ENCODE measurements at regions not wholly inside any gene's neighbourhood (a gene's known extent, or its start where the extent isn't known, plus 50 kb on each side); places are given as distances from the start of the nearest gene placed in this dataset.
"Not testable (repeated sequence)": the region's sequence is repeated elsewhere in the genome, so short reads cannot be mapped to it uniquely, and the experiment has no call there.

GRCh38 chr12:61137677-61138414, 1122.4 kb upstream of the USP15 start:
- Histone ChIP-seq H3K4me1 (ENCODE audit: insufficient read depth, low read length) (no peaks in the 10 kb centered on the region), H3K9me3 (ENCODE audit: control insufficient read depth, insufficient read depth, low read length) (no peaks in the 10 kb centered on the region), H3K36me3 (ENCODE audit: insufficient read depth, low read length) (no peaks in the 10 kb centered on the region), H3K9ac (ENCODE audit: low read depth, low read length) (no peak overlapping the region)

- no peaks in the 10 kb centered on the region for H3K36me3 ChIP-seq (ENCODE audit: insufficient read depth, low read length)
- no peaks in the 10 kb centered on the region for H3K4me1 ChIP-seq (ENCODE audit: insufficient read depth, low read length)
- H3K9me3 ChIP-seq (ENCODE audit: control insufficient read depth, insufficient read depth, low read length), result no peaks in the 10 kb centered on the region
- H3K9ac ChIP-seq (ENCODE audit: low read depth, low read length), result no peak overlapping the region
Measured at GRCh38 chr12:61138415-61138759, 1121.8 kb upstream of the USP15 start.

GRCh38 chr12:61161961-61162360, 1098.2 kb upstream of the USP15 start:
- Histone ChIP-seq H3K4me1 (ENCODE audit: insufficient read depth, low read length) (no peaks in the 10 kb centered on the region), H3K9ac (ENCODE audit: low read depth, low read length) (no peak overlapping the region), H3K36me3 (ENCODE audit: insufficient read depth, low read length) (no peaks in the 10 kb centered on the region), H3K9me3 (ENCODE audit: control insufficient read depth, insufficient read depth, low read length) (0 out of 2 replicates have a peak, but pooled peaks cover 4% of the 10 kb centered on the region)

- Histone ChIP-seq H3K9ac (ENCODE audit: low read depth, low read length) (no peak overlapping the region), H3K9me3 (ENCODE audit: control insufficient read depth, insufficient read depth, low read length) (no peaks in the 10 kb centered on the region), H3K4me1 (ENCODE audit: insufficient read depth, low read length) (no peaks in the 10 kb centered on the region), H3K36me3 (ENCODE audit: insufficient read depth, low read length) (no peaks in the 10 kb centered on the region)
Measured at GRCh38 chr12:61188801-61189595, 1071.2 kb upstream of the USP15 start.

- Histone ChIP-seq H3K4me1 (ENCODE audit: insufficient read depth, low read length) (no peaks in the 10 kb centered on the region), H3K36me3 (ENCODE audit: insufficient read depth, low read length) (no peaks in the 10 kb centered on the region), H3K9me3 (ENCODE audit: control insufficient read depth, insufficient read depth, low read length) (no peaks in the 10 kb centered on the region), H3K9ac (ENCODE audit: low read depth, low read length) (no peak overlapping the region)
Measured at GRCh38 chr12:61213646-61214045, 1046.6 kb upstream of the USP15 start.

GRCh38 chr12:61220337-61220736, 1039.9 kb upstream of the USP15 start:
- Histone ChIP-seq H3K36me3 (ENCODE audit: insufficient read depth, low read length) (no peaks in the 10 kb centered on the region), H3K4me1 (ENCODE audit: insufficient read depth, low read length) (no peaks in the 10 kb centered on the region), H3K9ac (ENCODE audit: low read depth, low read length) (no peak overlapping the region), H3K9me3 (ENCODE audit: control insufficient read depth, insufficient read depth, low read length) (no peaks in the 10 kb centered on the region)

- no peak overlapping the region for H3K9ac ChIP-seq (ENCODE audit: low read depth, low read length)
- H3K4me1 ChIP-seq (ENCODE audit: insufficient read depth, low read length), result no peaks in the 10 kb centered on the region
- H3K9me3 ChIP-seq (ENCODE audit: control insufficient read depth, insufficient read depth, low read length), result no peaks in the 10 kb centered on the region
- no peaks in the 10 kb centered on the region for H3K36me3 ChIP-seq (ENCODE audit: insufficient read depth, low read length)
Measured at GRCh38 chr12:61232040-61232439, 1028.2 kb upstream of the USP15 start.

- H3K9me3 ChIP-seq (ENCODE audit: control insufficient read depth, insufficient read depth, low read length), result no peaks in the 10 kb centered on the region
- H3K36me3 ChIP-seq (ENCODE audit: insufficient read depth, low read length), result no peaks in the 10 kb centered on the region
- H3K9ac ChIP-seq (ENCODE audit: low read depth, low read length), result no peak overlapping the region
- peaks cover 4% of the 10 kb centered on the region; the same call in 1 of the 2 replicates for H3K4me1 ChIP-seq (ENCODE audit: insufficient read depth, low read length)
Measured at GRCh38 chr12:61250303-61250702, 1009.9 kb upstream of the USP15 start.

- H3K4me1 ChIP-seq (ENCODE audit: insufficient read depth, low read length), result peaks cover 4% of the 10 kb centered on the region; the same call in 1 of the 2 replicates
- no peak overlapping the region for H3K9ac ChIP-seq (ENCODE audit: low read depth, low read length)
- no peaks in the 10 kb centered on the region for H3K36me3 ChIP-seq (ENCODE audit: insufficient read depth, low read length)
- no peaks in the 10 kb centered on the region for H3K9me3 ChIP-seq (ENCODE audit: control insufficient read depth, insufficient read depth, low read length)
Measured at GRCh38 chr12:61251076-61251475, 1009.1 kb upstream of the USP15 start.

- H3K9me3 ChIP-seq (ENCODE audit: control insufficient read depth, insufficient read depth, low read length), result no peaks in the 10 kb centered on the region
- peaks cover 4% of the 10 kb centered on the region; the same call in 1 of the 2 replicates for H3K4me1 ChIP-seq (ENCODE audit: insufficient read depth, low read length)
- no peaks in the 10 kb centered on the region for H3K36me3 ChIP-seq (ENCODE audit: insufficient read depth, low read length)
- H3K9ac ChIP-seq (ENCODE audit: low read depth, low read length), result no peak overlapping the region
Measured at GRCh38 chr12:61254225-61254624, 1006.0 kb upstream of the USP15 start.

- H3K9ac ChIP-seq (ENCODE audit: low read depth, low read length); H3K9me3 ChIP-seq (ENCODE audit: control insufficient read depth, insufficient read depth, low read length); H3K4me1 ChIP-seq (ENCODE audit: insufficient read depth, low read length); H3K36me3 ChIP-seq (ENCODE audit: insufficient read depth, low read length): not testable (repeated sequence)
Measured at GRCh38 chr12:61264294-61264693, 995.9 kb upstream of the USP15 start.

GRCh38 chr12:61267474-61267873, 992.7 kb upstream of the USP15 start:
- Histone ChIP-seq H3K9me3 (ENCODE audit: control insufficient read depth, insufficient read depth, low read length) (peaks cover 7% of the 10 kb centered on the region; the same call in 1 of the 2 replicates), H3K9ac (ENCODE audit: low read depth, low read length) (no peak overlapping the region), H3K4me1 (ENCODE audit: insufficient read depth, low read length) (no peaks in the 10 kb centered on the region), H3K36me3 (ENCODE audit: insufficient read depth, low read length) (no peaks in the 10 kb centered on the region)

GRCh38 chr12:61272441-61272840, 987.8 kb upstream of the USP15 start:
- Histone ChIP-seq H3K4me1 (ENCODE audit: insufficient read depth, low read length) (no peaks in the 10 kb centered on the region), H3K9ac (ENCODE audit: low read depth, low read length) (no peak overlapping the region), H3K9me3 (ENCODE audit: control insufficient read depth, insufficient read depth, low read length) (no peaks in the 10 kb centered on the region), H3K36me3 (ENCODE audit: insufficient read depth, low read length) (no peaks in the 10 kb centered on the region)

- Histone ChIP-seq H3K9me3 (ENCODE audit: control insufficient read depth, insufficient read depth, low read length) (peaks cover 6% of the 10 kb centered on the region), H3K9ac (ENCODE audit: low read depth, low read length) (no peak overlapping the region), H3K36me3 (ENCODE audit: insufficient read depth, low read length) (no peaks in the 10 kb centered on the region), H3K4me1 (ENCODE audit: insufficient read depth, low read length) (no peaks in the 10 kb centered on the region)
Measured at GRCh38 chr12:61282790-61283575, 977.2 kb upstream of the USP15 start.

Measured in ES-I3 (cell line).